A549 (cell line): ENCODE measurements at regions not wholly inside any gene's neighbourhood (a gene's known extent, or its start where the extent isn't known, plus 50 kb on each side); places are given as distances from the start of the nearest gene placed in this dataset.
"Not testable (repeated sequence)": the region's sequence is repeated elsewhere in the genome, so short reads cannot be mapped to it uniquely, and the experiment has no call there.

Experiments
- ATAC-seq, 2 experiments: fragments of 200-7000 bp in 1 of 2; fragments of >200 bp in 1 of 2; cut with Nextera tagmentation in 1 of 2; cut with Tn5 transposase in 1 of 2; 3 replicates each; pipeline versions ENCODE4 v1.8.0 to v1.9.1; 2018 to 2020; ENCODE audit warnings: mild to moderate bottlenecking in 1 of 2, moderate library complexity in 1 of 2
- CTCF ChIA-PET: fragments of 300-600 bp; sonication (Branson Sonifier 250); formaldehyde crosslinking; extraction: SDS; loops from one replicate; lab custom pipeline; 2021; ENCODE audit warnings: antibody characterized with exemption, inconsistent platforms; lab: Yijun Ruan, JAX
- POLR2A ChIA-PET: fragments of 350-600 bp; formaldehyde crosslinking; extraction: SDS; loops from one replicate; lab custom pipeline; 2021; ENCODE audit warnings: antibody characterized with exemption, inconsistent platforms; lab: Yijun Ruan, JAX
- DNase-seq, 2 experiments: peaks; one replicate each; pipeline versions ENCODE4 v3.0.0 to v3.0.0-alpha.2; 2011 to 2016; ENCODE audit warnings: low read depth in 1 of 2, low spot score in 1 of 2
- FAIRE-seq: peaks from 2 replicates; lab custom pipeline; 2011; peaks lifted over from hg19 to GRCh38; lab: Jason Lieb, UNC
- H3K27ac ChIP-seq, 2 experiments: fragments of >200 bp; sonication (Bioruptor Twin); formaldehyde crosslinking; 3 replicates each; pipeline ENCODE4 v1.5.1; 2016 to 2017
- H3K4me1 ChIP-seq: fragments of >200 bp; sonication (Bioruptor Twin); formaldehyde crosslinking; 3 replicates; pipeline ENCODE4 v1.6.1; 2016
- H3K4me2 ChIP-seq: fragments of >200 bp; sonication (Bioruptor Twin); formaldehyde crosslinking; 3 replicates; pipeline ENCODE4 v1.6.1; 2016
- H3K4me3 ChIP-seq: fragments of >200 bp; sonication (Bioruptor Twin); formaldehyde crosslinking; 3 replicates; pipeline ENCODE4 v1.5.1; 2016
- H3K9me3 ChIP-seq: fragments of >200 bp; sonication (Bioruptor Twin); formaldehyde crosslinking; 3 replicates; pipeline ENCODE4 v1.6.1; 2016
- CBX2 ChIP-seq: fragments of 200-600 bp; sonication (generic); IDR thresholded peaks from 2 replicates; pipeline ENCODE4 v1.6.1; 2016; ENCODE audit warnings: low read depth, mild to moderate bottlenecking, borderline replicate concordance
- EHMT2 ChIP-seq: fragments of 200-600 bp; sonication (generic); IDR thresholded peaks from 2 replicates; pipeline ENCODE4 v1.6.1; 2016; ENCODE audit warnings: antibody characterized with exemption, low read depth, mild to moderate bottlenecking, moderate library complexity
- FOXS1 ChIP-seq: fragments of 250-450 bp; sonication (Bioruptor Pico); IDR thresholded peaks from 2 replicates; pipeline ENCODE4 v1.5.0; 2020; ENCODE audit warnings: mild to moderate bottlenecking, moderate library complexity
- KDM1A ChIP-seq: fragments of 200-600 bp; sonication (generic); IDR thresholded peaks from 2 replicates; pipeline ENCODE4 v1.6.1; 2016; ENCODE audit warnings: low read depth, mild to moderate bottlenecking
- MAFK ChIP-seq: fragments of 450-650 bp; IDR thresholded peaks from 2 replicates; pipeline ENCODE4 v1.6.1; 2014; ENCODE audit not compliant: partially characterized antibody
- NPAS2 ChIP-seq: fragments of 250-450 bp; sonication (Bioruptor Pico); IDR thresholded peaks from 2 replicates; pipeline ENCODE4 v1.8.0; 2022; ENCODE audit warnings: mild to moderate bottlenecking, moderate library complexity, borderline replicate concordance
- PHF8 ChIP-seq: fragments of 200-600 bp; sonication (generic); IDR thresholded peaks from 2 replicates; pipeline ENCODE4 v1.6.1; 2016; ENCODE audit warnings: low read depth, mild to moderate bottlenecking, antibody characterized with exemption, moderate library complexity, borderline replicate concordance
- POLR2AphosphoS2 ChIP-seq: conservative IDR thresholded peaks from 2 replicates; pipeline ENCODE4 v1.6.1; 2012; ENCODE audit warnings: low read length, improper control_type of control experiment, inconsistent platforms
- TFCP2L1 ChIP-seq: fragments of 250-450 bp; sonication (Bioruptor Pico); IDR thresholded peaks from 2 replicates; pipeline ENCODE4 v1.5.0; 2021; ENCODE audit warnings: mild to moderate bottlenecking
- ZC3H11A ChIP-seq: fragments of 450-650 bp; IDR thresholded peaks from 2 replicates; pipeline ENCODE4 v1.6.1; 2014; ENCODE audit warnings: antibody characterized with exemption, mild to moderate bottlenecking
- ZNF302 ChIP-seq: fragments of 250-450 bp; sonication (Bioruptor Pico); IDR thresholded peaks from 2 replicates; pipeline ENCODE4 v1.9.0; 2021; ENCODE audit warnings: inconsistent platforms, mild to moderate bottlenecking, moderate library complexity
- ZSCAN20 ChIP-seq: fragments of 250-450 bp; sonication (Bioruptor Pico); IDR thresholded peaks from 2 replicates; pipeline ENCODE4 v1.8.0; 2022; ENCODE audit warnings: mild to moderate bottlenecking, moderate library complexity
- WGBS: methylation state at CpG from one replicate; pipeline ENCODE4 v1.1.6; 2017; ENCODE audit errors: missing lambda C conversion rate; 5-methylcytosine and 5-hydroxymethylcytosine counted together
- TF ChIP-seq, protein P1 (sequence below): fragments of 250-450 bp; sonication (Bioruptor Pico); IDR thresholded peaks from 2 replicates; pipeline ENCODE4 v1.5.0; 2021; ENCODE audit warnings: mild to moderate bottlenecking, moderate library complexity, borderline replicate concordance
- TF ChIP-seq, protein P2 (sequence below): fragments of 450-650 bp; IDR thresholded peaks from 2 replicates; pipeline ENCODE4 v1.6.1; 2014; ENCODE audit warnings: antibody characterized with exemption
- TF ChIP-seq, protein P3 (sequence below): fragments of 150-350 bp; IDR thresholded peaks from 2 replicates; pipeline ENCODE4 v1.6.1; 2014; ENCODE audit warnings: low read depth, mild to moderate bottlenecking, low read length

DNA sequence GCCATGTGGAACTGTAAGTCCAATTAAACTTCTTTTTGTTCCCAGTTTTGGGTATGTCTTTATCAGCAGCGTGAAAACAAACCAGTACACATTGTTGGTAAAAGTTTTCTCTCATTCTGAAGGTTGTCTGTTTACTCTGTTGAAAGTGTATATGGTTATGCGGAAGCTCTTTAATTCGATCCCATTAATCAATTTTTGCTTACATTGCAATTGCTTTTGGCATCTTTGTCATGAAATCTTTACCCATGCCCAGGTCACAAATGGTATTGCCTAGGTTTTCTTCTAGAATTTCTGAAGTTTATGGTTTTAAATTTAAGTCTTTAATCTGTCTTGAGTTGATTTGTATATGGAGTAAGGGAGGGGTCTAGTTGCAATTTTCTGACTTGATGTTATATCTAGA is 1901.9 kb downstream of the MAT2B start:
- TF ChIP-seq MAFK (peak; percentile 48), NPAS2 (no peak)
- TF ChIP-seq, all 56 proteins: peak for 1
- Histone ChIP-seq H3K4me2 (no peak overlapping the region), H3K4me1 (no peaks in the 10 kb centered on the region), H3K9me3 (no peaks in the 10 kb centered on the region), H3K4me3 (no peak overlapping the region), H3K27ac (no peak overlapping the region)
- ATAC-seq (no peak), DNase-seq (no peak), FAIRE-seq (no peak)
- ChIA-PET CTCF (no interaction called here), POLR2A (no interaction called here)
- WGBS = 31% methylated on average over 3 of the region's 3 CpGs

DNA sequence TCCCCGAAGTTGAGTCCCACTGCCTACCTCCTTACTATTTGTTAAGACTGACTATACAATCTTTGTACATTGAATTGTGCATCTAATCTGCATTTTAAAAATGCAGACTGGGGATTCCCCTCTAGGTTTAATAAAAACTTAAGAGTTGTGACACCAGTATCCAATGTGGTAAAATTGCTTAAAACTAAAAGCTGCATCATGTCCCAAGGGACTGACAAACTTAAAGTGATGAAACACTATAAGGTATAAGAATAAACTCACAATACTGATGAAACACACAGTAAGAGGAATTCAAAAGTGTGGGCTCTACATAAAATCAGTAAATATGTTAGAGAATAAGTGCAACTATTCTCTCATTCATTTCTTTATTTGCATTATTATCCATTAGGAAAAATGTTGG is 1905.1 kb downstream of the MAT2B start:
- H3K4me3 ChIP-seq = no peak overlapping the region
- no peak overlapping the region for H3K4me2 ChIP-seq
- ATAC-seq (no peak), FAIRE-seq (no peak), DNase-seq (no peak)
- CTCF ChIA-PET = no interaction called here
- no peaks in the 10 kb centered on the region for H3K4me1 ChIP-seq
- 0% methylated on average over 1 of the region's 1 CpG for WGBS
- TF ChIP-seq, protein P1, sequence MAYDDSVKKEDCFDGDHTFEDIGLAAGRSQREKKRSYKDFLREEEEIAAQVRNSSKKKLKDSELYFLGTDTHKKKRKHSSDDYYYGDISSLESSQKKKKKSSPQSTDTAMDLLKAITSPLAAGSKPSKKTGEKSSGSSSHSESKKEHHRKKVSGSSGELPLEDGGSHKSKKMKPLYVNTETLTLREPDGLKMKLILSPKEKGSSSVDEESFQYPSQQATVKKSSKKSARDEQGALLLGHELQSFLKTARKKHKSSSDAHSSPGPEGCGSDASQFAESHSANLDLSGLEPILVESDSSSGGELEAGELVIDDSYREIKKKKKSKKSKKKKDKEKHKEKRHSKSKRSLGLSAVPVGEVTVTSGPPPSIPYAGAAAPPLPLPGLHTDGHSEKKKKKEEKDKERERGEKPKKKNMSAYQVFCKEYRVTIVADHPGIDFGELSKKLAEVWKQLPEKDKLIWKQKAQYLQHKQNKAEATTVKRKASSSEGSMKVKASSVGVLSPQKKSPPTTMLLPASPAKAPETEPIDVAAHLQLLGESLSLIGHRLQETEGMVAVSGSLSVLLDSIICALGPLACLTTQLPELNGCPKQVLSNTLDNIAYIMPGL (CRISPR knock-in tag) = no peak
- TF ChIP-seq ZNF302 (CRISPR knock-in tag) = no peak
- TF ChIP-seq, all 56 proteins: peak for 0
- Histone ChIP-seq H3K27ac (no peak overlapping the region), H3K9me3 (no peaks in the 10 kb centered on the region)
- POLR2A ChIA-PET = no interaction called here

DNA sequence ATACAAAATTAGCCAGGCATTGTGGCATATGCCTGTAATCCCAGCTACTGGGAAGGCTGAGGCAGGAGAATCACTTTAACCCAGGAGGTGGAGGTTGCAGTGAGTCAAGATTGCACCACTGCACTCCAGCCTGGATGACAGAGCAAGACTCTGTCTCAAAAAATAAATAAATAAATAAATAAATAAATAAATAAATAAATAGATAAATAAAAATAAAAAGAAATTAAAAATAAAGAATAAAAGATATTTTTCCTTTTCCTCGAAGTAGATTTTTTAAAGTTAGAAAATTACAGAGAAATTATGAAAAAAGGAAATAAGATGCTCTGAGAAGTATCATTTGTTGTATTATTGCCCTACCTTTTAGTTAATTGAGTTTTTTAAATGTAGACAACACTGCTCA is 1906.1 kb downstream of the MAT2B start:
- FAIRE-seq, POLR2A ChIA-PET, H3K4me1 ChIP-seq, H3K9me3 ChIP-seq, ATAC-seq, DNase-seq, H3K4me3 ChIP-seq, H3K27ac ChIP-seq, H3K4me2 ChIP-seq, CTCF ChIA-PET: not testable (repeated sequence)
- WGBS = 2% methylated on average over 1 of the region's 1 CpG
- 0 out of 2 replicates have a peak, but pooled peaks have one; percentile 6 for TF ChIP-seq ZC3H11A

DNA sequence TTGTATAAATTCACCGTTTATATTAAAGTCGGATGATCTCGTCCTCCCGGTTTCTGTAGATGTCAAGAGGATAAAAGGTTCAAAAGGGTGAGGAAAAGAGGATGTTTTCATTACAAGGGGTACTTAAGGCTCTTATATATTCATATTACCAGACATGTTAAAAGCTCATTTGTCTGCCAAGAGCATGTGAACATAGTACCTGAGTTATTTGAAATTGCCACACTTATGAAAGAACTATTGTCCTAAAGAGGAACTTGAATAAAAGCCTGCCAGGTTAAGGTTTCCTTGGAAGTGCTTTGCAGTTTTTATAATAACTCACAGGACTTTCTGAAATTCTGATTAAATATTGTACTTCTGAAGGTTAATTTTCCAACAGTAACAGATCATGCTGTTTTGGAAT is 1915.1 kb downstream of the MAT2B start:
- no peak overlapping the region for H3K4me3 ChIP-seq
- H3K9me3 ChIP-seq = no peaks in the 10 kb centered on the region
- no peaks in the 10 kb centered on the region for H3K4me1 ChIP-seq
- H3K4me2 ChIP-seq = no peak overlapping the region
- 12% methylated on average over 4 of the region's 4 CpGs for WGBS
- CTCF ChIA-PET = no interaction called here
- FAIRE-seq (no peak), ATAC-seq (no peak), DNase-seq (no peak)
- TF ChIP-seq, protein P2, sequence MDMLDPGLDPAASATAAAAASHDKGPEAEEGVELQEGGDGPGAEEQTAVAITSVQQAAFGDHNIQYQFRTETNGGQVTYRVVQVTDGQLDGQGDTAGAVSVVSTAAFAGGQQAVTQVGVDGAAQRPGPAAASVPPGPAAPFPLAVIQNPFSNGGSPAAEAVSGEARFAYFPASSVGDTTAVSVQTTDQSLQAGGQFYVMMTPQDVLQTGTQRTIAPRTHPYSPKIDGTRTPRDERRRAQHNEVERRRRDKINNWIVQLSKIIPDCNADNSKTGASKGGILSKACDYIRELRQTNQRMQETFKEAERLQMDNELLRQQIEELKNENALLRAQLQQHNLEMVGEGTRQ = no peak
- TF ChIP-seq, protein P3, sequence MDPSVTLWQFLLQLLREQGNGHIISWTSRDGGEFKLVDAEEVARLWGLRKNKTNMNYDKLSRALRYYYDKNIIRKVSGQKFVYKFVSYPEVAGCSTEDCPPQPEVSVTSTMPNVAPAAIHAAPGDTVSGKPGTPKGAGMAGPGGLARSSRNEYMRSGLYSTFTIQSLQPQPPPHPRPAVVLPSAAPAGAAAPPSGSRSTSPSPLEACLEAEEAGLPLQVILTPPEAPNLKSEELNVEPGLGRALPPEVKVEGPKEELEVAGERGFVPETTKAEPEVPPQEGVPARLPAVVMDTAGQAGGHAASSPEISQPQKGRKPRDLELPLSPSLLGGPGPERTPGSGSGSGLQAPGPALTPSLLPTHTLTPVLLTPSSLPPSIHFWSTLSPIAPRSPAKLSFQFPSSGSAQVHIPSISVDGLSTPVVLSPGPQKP = no peak
- TF ChIP-seq FOXS1 (no peak), PHF8 (no peak), KDM1A (no peak), EHMT2 (no peak), TFCP2L1 (CRISPR knock-in tag) (no peak), POLR2AphosphoS2 (no peak), ZSCAN20 (CRISPR knock-in tag) (no peak), CBX2 (no peak)
- H3K27ac ChIP-seq = no peak overlapping the region
- POLR2A ChIA-PET = no interaction called here
